Transverse colon (tissue), 4 donors: ENCODE measurements at regions not wholly inside any gene's neighbourhood (a gene's known extent, or its start where the extent isn't known, plus 50 kb on each side); places are given as distances from the start of the nearest gene placed in this dataset.
"Not testable (repeated sequence)": the region's sequence is repeated elsewhere in the genome, so short reads cannot be mapped to it uniquely, and the experiment has no call there.

Source experiments
- DNase-seq: peaks from one replicate; pipeline ENCODE4 v3.0.0-alpha.2; 2019
- H3K27ac ChIP-seq, 4 donors: fragments of 200-600 bp; sonication (generic); 2 replicates each; pipeline ENCODE4 v1.5.1; 2016 to 2018; ENCODE audit warnings: inconsistent platforms in 4 of 4
- H3K27me3 ChIP-seq: fragments of 200-600 bp; sonication (generic); 2 replicates; pipeline ENCODE4 v1.5.1; 2017; ENCODE audit warnings: inconsistent platforms
- H3K36me3 ChIP-seq, 4 donors: fragments of 200-600 bp; sonication (generic); 2 replicates each; pipeline ENCODE4 v1.5.1; 2017 to 2019; ENCODE audit warnings: inconsistent platforms in 4 of 4
- H3K4me1 ChIP-seq, 4 donors: fragments of 200-600 bp; sonication (generic); 2 replicates each; pipeline ENCODE4 v1.5.1; 2017 to 2020; ENCODE audit warnings: inconsistent platforms in 4 of 4
- H3K4me3 ChIP-seq, 4 donors: fragments of 200-600 bp; sonication (generic); 1 replicate in 1 of 4; 2 replicates in 3 of 4; pipeline versions ENCODE4 v1.5.1 to v1.6.1; 2017 to 2019; ENCODE audit warnings: inconsistent platforms in 4 of 4
- H3K9me3 ChIP-seq, 2 donors: fragments of 200-600 bp; sonication (generic); 2 replicates each; pipeline ENCODE4 v1.5.1; 2017 to 2019; ENCODE audit warnings: inconsistent platforms in 2 of 2
- EP300 ChIP-seq: sonication (generic); formaldehyde crosslinking; IDR thresholded peaks from one replicate; pipeline ENCODE4 v1.6.1; 2017; ENCODE audit warnings: antibody characterized with exemption, low read depth
- POLR2A ChIP-seq: fragments of 450-650 bp; IDR thresholded peaks from one replicate; pipeline ENCODE4 v1.6.1; 2016; ENCODE audit warnings: antibody characterized with exemption, mild to moderate bottlenecking, moderate library complexity
- POLR2AphosphoS5 ChIP-seq, 3 donors: sonication (generic); formaldehyde crosslinking; IDR thresholded peaks; one replicate each; pipeline ENCODE4 v1.6.1; 2016; ENCODE audit warnings: antibody characterized with exemption in 3 of 3
- WGBS, 2 donors: methylation state at CpG; one replicate each; pipeline ENCODE4 v1.1.5; 2018; ENCODE audit warnings: low coverage in 1 of 2; 5-methylcytosine and 5-hydroxymethylcytosine counted together
- in situ Hi-C, 4 donors: fragments of 200-750 bp; cut with MboI; loops; one replicate each; pipeline versions ENCODE4 v1.15.0 to v1.15.1; 2017; ENCODE audit warnings: low sequenced_read_pairs in 3 of 4, low pct_ligation_motif_present in 1 of 4, low pct_unique_long_range_greater_than_20kb in 1 of 4
- intact Hi-C: fragments of 100-400 bp; cut with DNase I; formaldehyde crosslinking; loops from one replicate; pipeline ENCODE4 v1.15.1; 2023; ENCODE audit warnings: low total_unique reads
- TF ChIP-seq, protein P1 (sequence below), 5 experiments: fragments of 200-600 bp in 3 of 5; fragments of 450-650 bp in 2 of 5; sonication (generic) in 3 of 5; IDR thresholded peaks; 1 replicate in 2 of 5; 2 replicates in 3 of 5; pipeline ENCODE4 v1.5.1; 2016 to 2017; ENCODE audit warnings: antibody characterized with exemption in 5 of 5, inconsistent platforms in 3 of 5, mild to moderate bottlenecking in 2 of 5, moderate library complexity in 1 of 5

DNA sequence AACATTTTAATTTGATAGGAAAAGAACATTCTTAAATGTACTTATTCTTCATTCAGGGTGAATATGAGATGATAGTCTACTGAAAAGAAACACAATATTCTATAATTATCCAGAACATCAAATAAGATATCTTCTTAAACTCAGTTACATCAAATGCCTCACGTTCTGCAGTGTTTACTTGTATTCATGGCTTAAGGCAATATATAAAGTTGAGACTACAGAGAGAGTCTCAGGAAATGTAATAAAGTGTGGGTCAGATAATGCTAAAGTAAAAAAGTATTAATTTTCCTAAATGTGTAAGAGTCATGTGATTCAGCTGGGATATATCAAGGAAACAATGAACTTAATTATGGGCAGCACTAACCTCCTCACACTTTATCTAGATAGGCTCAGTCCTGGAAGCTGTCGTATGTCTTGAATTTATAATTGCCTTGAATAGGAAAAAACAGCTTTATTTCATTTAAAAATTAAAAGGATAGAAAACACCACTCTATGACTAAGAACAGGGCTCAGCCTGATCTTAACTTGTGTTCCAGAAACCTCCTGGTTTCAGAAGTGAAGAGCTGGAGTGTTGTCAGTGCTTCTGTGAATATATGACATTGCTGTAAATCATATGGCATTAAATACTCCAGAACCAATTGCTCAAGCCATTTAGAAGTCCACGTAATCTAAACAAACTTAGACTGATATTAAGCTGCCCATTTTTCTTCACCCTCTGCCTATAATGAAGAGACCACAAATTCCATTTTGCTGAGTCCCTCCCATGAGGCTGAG, 240.2 kb downstream of the FSIP2 start:
- no peaks in the 10 kb centered on the region for H3K27me3 ChIP-seq
- TF ChIP-seq EP300 (no peak), POLR2A (no peak), POLR2AphosphoS5 (IDR thresholded peaks at IDR 0.05) (no peak)
- TF ChIP-seq, protein P1, sequence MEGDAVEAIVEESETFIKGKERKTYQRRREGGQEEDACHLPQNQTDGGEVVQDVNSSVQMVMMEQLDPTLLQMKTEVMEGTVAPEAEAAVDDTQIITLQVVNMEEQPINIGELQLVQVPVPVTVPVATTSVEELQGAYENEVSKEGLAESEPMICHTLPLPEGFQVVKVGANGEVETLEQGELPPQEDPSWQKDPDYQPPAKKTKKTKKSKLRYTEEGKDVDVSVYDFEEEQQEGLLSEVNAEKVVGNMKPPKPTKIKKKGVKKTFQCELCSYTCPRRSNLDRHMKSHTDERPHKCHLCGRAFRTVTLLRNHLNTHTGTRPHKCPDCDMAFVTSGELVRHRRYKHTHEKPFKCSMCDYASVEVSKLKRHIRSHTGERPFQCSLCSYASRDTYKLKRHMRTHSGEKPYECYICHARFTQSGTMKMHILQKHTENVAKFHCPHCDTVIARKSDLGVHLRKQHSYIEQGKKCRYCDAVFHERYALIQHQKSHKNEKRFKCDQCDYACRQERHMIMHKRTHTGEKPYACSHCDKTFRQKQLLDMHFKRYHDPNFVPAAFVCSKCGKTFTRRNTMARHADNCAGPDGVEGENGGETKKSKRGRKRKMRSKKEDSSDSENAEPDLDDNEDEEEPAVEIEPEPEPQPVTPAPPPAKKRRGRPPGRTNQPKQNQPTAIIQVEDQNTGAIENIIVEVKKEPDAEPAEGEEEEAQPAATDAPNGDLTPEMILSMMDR (IDR thresholded peaks at IDR 0.05), result no peak

DNA sequence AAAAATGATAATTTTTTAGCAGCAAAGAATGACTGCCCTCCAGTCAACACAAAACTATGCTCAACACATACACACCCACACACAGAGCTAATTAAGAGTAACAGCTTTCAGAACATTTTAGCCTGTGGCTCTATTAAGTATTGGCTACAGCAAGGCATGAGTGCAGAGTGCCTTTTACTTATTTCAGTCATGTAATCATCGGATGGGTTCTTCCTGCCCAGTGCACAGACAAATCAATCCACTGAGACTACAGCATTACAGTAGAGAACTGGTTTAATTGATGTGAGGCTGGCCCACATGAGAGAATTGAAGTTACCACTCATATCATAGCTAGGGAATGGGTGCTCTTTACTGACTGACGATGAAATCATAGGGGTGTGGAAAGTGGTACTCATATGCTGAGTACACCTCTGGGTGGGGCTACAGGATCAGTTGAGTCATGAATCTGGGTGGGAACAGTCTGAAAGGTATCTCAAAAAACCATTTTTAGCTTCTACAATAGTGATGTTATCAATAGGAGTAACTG, 241.0 kb downstream of the FSIP2 start:
- no peak for DNase-seq
- intact Hi-C loops (no loop called here), in situ Hi-C loops (no loop called here)
- TF ChIP-seq EP300 (no peak), POLR2AphosphoS5 (IDR thresholded peaks at IDR 0.05) (peak in 1 of 3 donors; percentile 9), POLR2A (no peak)
- TF ChIP-seq, protein P1 (IDR thresholded peaks at IDR 0.05), result no peak
- no peaks in the 10 kb centered on the region for H3K9me3 ChIP-seq
- no peak overlapping the region for H3K27ac ChIP-seq
- WGBS, 2 donors, result 86 to 87% methylated on average over 1 to 2 of the region's 2 CpGs
- no peak overlapping the region for H3K4me3 ChIP-seq
- H3K4me1 ChIP-seq, result peaks cover 0 to 7% (median 2%) of the 10 kb centered on the region in 4 donors
- H3K36me3 ChIP-seq, result no peaks in the 10 kb centered on the region
- no peaks in the 10 kb centered on the region for H3K27me3 ChIP-seq

More for the DNA sequence above, 240.2 kb downstream of the FSIP2 start:
- Histone ChIP-seq H3K4me3 (no peak overlapping the region), H3K27ac (no peak overlapping the region), H3K9me3 (no peaks in the 10 kb centered on the region), H3K36me3 (no peaks in the 10 kb centered on the region), H3K4me1 (peaks cover 0 to 7% (median 2%) of the 10 kb centered on the region in 4 donors)
- intact Hi-C loops (no loop called here), in situ Hi-C loops (no loop called here)
- DNase-seq, result no peak
- WGBS, 2 donors, result 68 to 69% methylated on average over 3 of the region's 3 CpGs

DNA sequence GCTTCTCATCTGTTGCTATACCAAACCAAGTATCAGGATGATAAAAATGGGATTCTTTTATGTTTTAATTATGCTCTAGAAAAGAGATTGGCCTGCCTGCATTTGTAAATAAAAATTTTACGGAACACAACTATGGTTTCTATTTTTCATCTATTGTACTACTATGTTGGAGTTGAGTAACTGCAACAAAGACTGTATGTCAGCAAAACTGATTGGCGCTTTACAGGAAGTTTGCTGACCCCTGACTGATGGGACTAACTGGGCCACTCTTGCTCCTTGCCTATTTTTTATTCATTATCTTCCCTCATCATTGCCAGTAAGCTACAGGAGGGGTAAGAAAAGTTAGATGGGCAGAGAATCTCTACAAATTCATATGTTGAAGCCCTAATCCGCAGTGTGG, 242.3 kb downstream of the FSIP2 start:
- Histone ChIP-seq H3K4me1 (peaks cover 0 to 7% (median 2%) of the 10 kb centered on the region in 4 donors), H3K36me3 (no peaks in the 10 kb centered on the region), H3K27ac (no peak overlapping the region), H3K27me3 (no peaks in the 10 kb centered on the region), H3K9me3 (no peaks in the 10 kb centered on the region), H3K4me3 (no peak overlapping the region)
- intact Hi-C loops (no loop called here), in situ Hi-C loops (no loop called here)
- WGBS, 2 donors, result 85 to 92% methylated on average over 3 of the region's 3 CpGs
- DNase-seq, result no peak
- TF ChIP-seq POLR2A (no peak), EP300 (no peak), POLR2AphosphoS5 (IDR thresholded peaks at IDR 0.05) (no peak)
- TF ChIP-seq, protein P1 (IDR thresholded peaks at IDR 0.05), result no peak

DNA sequence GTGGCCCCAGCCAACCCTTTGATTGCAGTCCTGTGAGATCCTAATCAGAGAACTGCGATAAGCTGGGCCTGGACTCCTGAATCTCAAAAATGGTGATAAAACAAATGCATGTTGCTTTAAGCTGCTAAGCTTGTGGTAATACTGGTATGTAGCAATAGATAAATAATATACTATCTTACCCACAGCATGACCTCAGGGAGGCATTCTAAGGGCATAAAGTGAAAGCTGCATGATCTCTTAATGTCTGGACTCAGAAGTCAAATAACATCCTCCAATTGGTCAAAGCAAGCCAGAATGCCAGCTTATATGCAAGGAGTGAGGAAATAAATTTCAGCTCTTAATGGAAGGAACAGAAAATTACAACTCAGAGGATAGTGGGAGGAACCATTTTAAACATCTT, 246.1 kb downstream of the FSIP2 start:
- H3K27me3 ChIP-seq, result no peaks in the 10 kb centered on the region
- TF ChIP-seq POLR2A, result no peak
- TF ChIP-seq POLR2AphosphoS5 (IDR thresholded peaks at IDR 0.05), result no peak
- TF ChIP-seq, protein P1 (IDR thresholded peaks at IDR 0.05), result no peak
- TF ChIP-seq EP300, result no peak
- no peaks in the 10 kb centered on the region for H3K9me3 ChIP-seq
- in situ Hi-C loops, result no loop called here
- whole genome bisulfite sequencing, 2 donors, result 91% methylated on average over 1 of the region's 1 CpG; no CpG with 5 or more reads in 1 of the 2 donors
- no peak overlapping the region for H3K4me3 ChIP-seq
- no peak for DNase-seq
- intact Hi-C loops, result no loop called here
- no peak overlapping the region for H3K27ac ChIP-seq
- no peaks in the 10 kb centered on the region for H3K4me1 ChIP-seq
- H3K36me3 ChIP-seq, result no peaks in the 10 kb centered on the region

DNA sequence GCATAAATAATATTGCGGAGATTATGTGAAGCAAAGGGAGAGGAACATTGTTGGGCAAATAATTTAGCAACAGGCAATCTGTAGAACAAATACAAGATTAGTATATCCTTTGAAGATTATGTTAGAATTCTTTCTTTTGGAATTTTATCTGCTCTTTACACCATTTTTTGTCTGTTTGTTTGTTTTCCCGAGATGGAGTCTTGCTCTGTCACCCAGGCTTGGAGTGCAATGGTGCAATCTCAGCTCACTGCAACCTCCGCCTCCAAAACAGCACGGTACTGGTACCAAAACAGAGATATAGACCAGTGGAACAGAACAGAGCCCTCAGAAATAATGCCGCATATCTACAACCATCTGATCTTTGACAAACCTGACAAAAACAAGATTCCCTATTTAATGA, 250.3 kb downstream of the FSIP2 start:
- H3K27ac ChIP-seq, in situ Hi-C loops, intact Hi-C loops: not testable (repeated sequence)

More for the DNA sequence above, 250.3 kb downstream of the FSIP2 start:
- H3K4me3 ChIP-seq, DNase-seq, H3K4me1 ChIP-seq, H3K9me3 ChIP-seq, H3K36me3 ChIP-seq, H3K27me3 ChIP-seq: not testable (repeated sequence)
- 91 to 94% methylated on average over 4 to 5 of the region's 5 CpGs for WGBS, 2 donors
